Fibroblast of lung (primary cell): ENCODE measurements at regions not wholly inside any gene's neighbourhood (a gene's known extent, or its start where the extent isn't known, plus 50 kb on each side); places are given as distances from the start of the nearest gene placed in this dataset.

Source experiments
- EZH2 ChIP-seq: IDR thresholded peaks from 2 replicates; pipeline ENCODE4 v1.5.1; 2012; ENCODE audit warnings: low read length, control low read depth, mild to moderate bottlenecking; ENCODE audit errors: missing control alignments
- TF ChIP-seq, protein P1 (sequence below), 2 donors: IDR thresholded peaks in 1 of 2; conservative IDR thresholded peaks in 1 of 2; 1 replicate in 1 of 2; 2 replicates in 1 of 2; pipeline ENCODE4 v1.5.1; 2011 to 2012; ENCODE audit warnings: low read length in 2 of 2, control low read depth in 1 of 2, inconsistent platforms in 1 of 2, low read depth in 1 of 2, mild to moderate bottlenecking in 1 of 2

DNA sequence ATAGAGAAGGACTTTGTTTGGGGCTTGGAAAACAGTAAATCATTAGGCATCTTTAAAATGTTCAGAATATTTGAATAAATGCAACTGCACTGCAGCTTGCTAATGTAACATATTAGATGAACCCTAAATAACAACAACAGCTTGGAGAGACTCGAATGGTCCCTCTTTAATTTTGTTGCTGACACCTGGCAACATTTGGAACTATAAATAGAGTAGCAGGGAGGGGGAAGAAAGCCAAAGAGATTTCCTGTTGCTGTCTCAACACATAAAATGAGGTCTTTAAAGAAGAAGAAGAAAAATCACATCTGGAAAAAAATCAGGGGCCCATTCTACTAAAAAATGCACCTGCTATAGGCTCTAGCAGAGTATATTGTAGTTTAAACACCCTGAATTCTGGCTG is 49.9 kb upstream of the DPPA4 start:
- TF ChIP-seq, protein P1, sequence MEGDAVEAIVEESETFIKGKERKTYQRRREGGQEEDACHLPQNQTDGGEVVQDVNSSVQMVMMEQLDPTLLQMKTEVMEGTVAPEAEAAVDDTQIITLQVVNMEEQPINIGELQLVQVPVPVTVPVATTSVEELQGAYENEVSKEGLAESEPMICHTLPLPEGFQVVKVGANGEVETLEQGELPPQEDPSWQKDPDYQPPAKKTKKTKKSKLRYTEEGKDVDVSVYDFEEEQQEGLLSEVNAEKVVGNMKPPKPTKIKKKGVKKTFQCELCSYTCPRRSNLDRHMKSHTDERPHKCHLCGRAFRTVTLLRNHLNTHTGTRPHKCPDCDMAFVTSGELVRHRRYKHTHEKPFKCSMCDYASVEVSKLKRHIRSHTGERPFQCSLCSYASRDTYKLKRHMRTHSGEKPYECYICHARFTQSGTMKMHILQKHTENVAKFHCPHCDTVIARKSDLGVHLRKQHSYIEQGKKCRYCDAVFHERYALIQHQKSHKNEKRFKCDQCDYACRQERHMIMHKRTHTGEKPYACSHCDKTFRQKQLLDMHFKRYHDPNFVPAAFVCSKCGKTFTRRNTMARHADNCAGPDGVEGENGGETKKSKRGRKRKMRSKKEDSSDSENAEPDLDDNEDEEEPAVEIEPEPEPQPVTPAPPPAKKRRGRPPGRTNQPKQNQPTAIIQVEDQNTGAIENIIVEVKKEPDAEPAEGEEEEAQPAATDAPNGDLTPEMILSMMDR (conservative IDR thresholded peaks at IDR 0.05 in 1 of 2, IDR thresholded peaks at IDR 0.05 in 1 of 2; ENCODE audit: low read depth in 1 of 2, low read length in 2 of 2): no peak
- TF ChIP-seq EZH2: no peak
